Dendritic cell treated with granulocyte-macrophage colony-stimulating factor and Interleukin-4, amounts not matched to agents 40 ng/mL and 50 ng/mL, for 4 days (primary cell): ENCODE measurements at regions not wholly inside any gene's neighbourhood (a gene's known extent, or its start where the extent isn't known, plus 50 kb on each side); places are given as distances from the start of the nearest gene placed in this dataset.

Experiments used
- H3K27ac Mint-ChIP-seq: one replicate; pipeline ENCODE4 v1.8.0; 2022; ENCODE audit warnings: mild to moderate bottlenecking, mixed read lengths
- H3K27me3 Mint-ChIP-seq: one replicate; pipeline ENCODE4 v1.8.0; 2022; ENCODE audit warnings: mild to moderate bottlenecking, mixed read lengths
- H3K36me3 Mint-ChIP-seq: one replicate; pipeline ENCODE4 v1.8.0; 2022; ENCODE audit warnings: low read depth, mixed read lengths
- H3K4me1 Mint-ChIP-seq: one replicate; pipeline ENCODE4 v1.8.0; 2022; ENCODE audit warnings: low read depth, mixed read lengths
- H3K4me3 Mint-ChIP-seq: one replicate; pipeline ENCODE4 v1.8.0; 2022; ENCODE audit warnings: mild to moderate bottlenecking, moderate library complexity, mixed read lengths
- H3K9me3 Mint-ChIP-seq: one replicate; pipeline ENCODE4 v1.8.0; 2022; ENCODE audit warnings: mixed read lengths
- intact Hi-C: fragments of 100-400 bp; cut with micrococcal nuclease; formaldehyde crosslinking; loops from one replicate; pipeline ENCODE4 v1.15.0; 2022

GRCh38 chr3:144375088-144375487, 403.5 kb downstream of the DIPK2A start:
- Mint-ChIP-seq H3K4me3 (no peak overlapping the region), H3K9me3 (peaks cover 17% of the 10 kb centered on the region), H3K36me3 (no peaks in the 10 kb centered on the region)

GRCh38 chr3:144380849-144381248, 409.2 kb downstream of the DIPK2A start:
- H3K27me3 Mint-ChIP-seq, result no peaks in the 10 kb centered on the region
- no peaks in the 10 kb centered on the region for H3K9me3 Mint-ChIP-seq
- H3K4me3 Mint-ChIP-seq, result no peak overlapping the region
- intact Hi-C loops, result no loop called here
- H3K27ac Mint-ChIP-seq, result no peak overlapping the region
- no peaks in the 10 kb centered on the region for H3K4me1 Mint-ChIP-seq
- H3K36me3 Mint-ChIP-seq, result no peaks in the 10 kb centered on the region

More at GRCh38 chr3:144375088-144375487, 403.5 kb downstream of the DIPK2A start:
- no peaks in the 10 kb centered on the region for H3K27me3 Mint-ChIP-seq
- intact Hi-C loops, result no loop called here
- no peak overlapping the region for H3K27ac Mint-ChIP-seq
- no peaks in the 10 kb centered on the region for H3K4me1 Mint-ChIP-seq

- H3K36me3 Mint-ChIP-seq, result no peaks in the 10 kb centered on the region
Measured at GRCh38 chr3:144381607-144382006, 410.0 kb downstream of the DIPK2A start.

GRCh38 chr3:144384241-144384979, 412.8 kb downstream of the DIPK2A start:
- Mint-ChIP-seq H3K9me3 (no peaks in the 10 kb centered on the region), H3K4me1 (no peaks in the 10 kb centered on the region), H3K36me3 (no peaks in the 10 kb centered on the region), H3K4me3 (no peak overlapping the region), H3K27me3 (no peaks in the 10 kb centered on the region), H3K27ac (no peak overlapping the region)
- intact Hi-C loops, result no loop called here

More at GRCh38 chr3:144381607-144382006, 410.0 kb downstream of the DIPK2A start:
- Mint-ChIP-seq H3K4me1 (no peaks in the 10 kb centered on the region), H3K27me3 (no peaks in the 10 kb centered on the region), H3K9me3 (no peaks in the 10 kb centered on the region), H3K27ac (no peak overlapping the region), H3K4me3 (no peak overlapping the region)
- intact Hi-C loops, result no loop called here

GRCh38 chr3:144390786-144391185, 419.2 kb downstream of the DIPK2A start:
- no peaks in the 10 kb centered on the region for H3K4me1 Mint-ChIP-seq
- H3K36me3 Mint-ChIP-seq, result no peaks in the 10 kb centered on the region
- H3K4me3 Mint-ChIP-seq, result no peak overlapping the region
- H3K27me3 Mint-ChIP-seq, result no peaks in the 10 kb centered on the region
- intact Hi-C loops, result no loop called here
- no peak overlapping the region for H3K27ac Mint-ChIP-seq
- H3K9me3 Mint-ChIP-seq, result no peaks in the 10 kb centered on the region

- Mint-ChIP-seq H3K4me3 (no peak overlapping the region), H3K36me3 (no peaks in the 10 kb centered on the region), H3K27ac (no peak overlapping the region), H3K9me3 (no peaks in the 10 kb centered on the region), H3K4me1 (no peaks in the 10 kb centered on the region), H3K27me3 (no peaks in the 10 kb centered on the region)
- intact Hi-C loops, result no loop called here
Measured at GRCh38 chr3:144391236-144391635, 419.6 kb downstream of the DIPK2A start.

- H3K27me3 Mint-ChIP-seq, result no peaks in the 10 kb centered on the region
- H3K4me1 Mint-ChIP-seq, result no peaks in the 10 kb centered on the region
- H3K27ac Mint-ChIP-seq, result no peak overlapping the region
- intact Hi-C loops, result no loop called here
- no peaks in the 10 kb centered on the region for H3K36me3 Mint-ChIP-seq
- H3K9me3 Mint-ChIP-seq, result peaks cover 10% of the 10 kb centered on the region
- no peak overlapping the region for H3K4me3 Mint-ChIP-seq
Measured at GRCh38 chr3:144394032-144394431, 422.4 kb downstream of the DIPK2A start.

GRCh38 chr3:144402430-144402829, 430.8 kb downstream of the DIPK2A start:
- Mint-ChIP-seq H3K36me3 (no peaks in the 10 kb centered on the region), H3K27ac (no peak overlapping the region), H3K4me1 (no peaks in the 10 kb centered on the region), H3K4me3 (no peak overlapping the region), H3K27me3 (no peaks in the 10 kb centered on the region), H3K9me3 (peaks cover 35% of the 10 kb centered on the region)
- intact Hi-C loops, result no loop called here

GRCh38 chr3:144403040-144403457, 431.4 kb downstream of the DIPK2A start:
- Mint-ChIP-seq H3K9me3 (peaks cover 35% of the 10 kb centered on the region), H3K36me3 (no peaks in the 10 kb centered on the region), H3K27ac (no peak overlapping the region), H3K4me1 (no peaks in the 10 kb centered on the region), H3K4me3 (no peak overlapping the region), H3K27me3 (no peaks in the 10 kb centered on the region)
- intact Hi-C loops, result no loop called here

GRCh38 chr3:144407335-144407734, 435.7 kb downstream of the DIPK2A start:
- Mint-ChIP-seq H3K9me3 (peaks cover 20% of the 10 kb centered on the region), H3K4me3 (no peak overlapping the region), H3K27me3 (no peaks in the 10 kb centered on the region), H3K27ac (no peak overlapping the region), H3K36me3 (no peaks in the 10 kb centered on the region), H3K4me1 (no peaks in the 10 kb centered on the region)
- intact Hi-C loops, result no loop called here

GRCh38 chr3:144409319-144409718, 437.7 kb downstream of the DIPK2A start:
- Mint-ChIP-seq H3K36me3 (no peaks in the 10 kb centered on the region), H3K9me3 (peaks cover 15% of the 10 kb centered on the region), H3K4me3 (no peak overlapping the region), H3K27ac (no peak overlapping the region), H3K4me1 (no peaks in the 10 kb centered on the region), H3K27me3 (no peaks in the 10 kb centered on the region)
- intact Hi-C loops, result no loop called here

GRCh38 chr3:144413068-144413467, 441.4 kb downstream of the DIPK2A start:
- Mint-ChIP-seq H3K4me1 (no peaks in the 10 kb centered on the region), H3K9me3 (peaks cover 15% of the 10 kb centered on the region), H3K27ac (no peak overlapping the region), H3K36me3 (no peaks in the 10 kb centered on the region), H3K27me3 (no peaks in the 10 kb centered on the region), H3K4me3 (no peak overlapping the region)
- intact Hi-C loops, result no loop called here

GRCh38 chr3:144415492-144415891, 443.9 kb downstream of the DIPK2A start:
- no peak overlapping the region for H3K4me3 Mint-ChIP-seq
- H3K27me3 Mint-ChIP-seq, result no peaks in the 10 kb centered on the region
- H3K9me3 Mint-ChIP-seq, result peaks cover 15% of the 10 kb centered on the region
- intact Hi-C loops, result no loop called here
- H3K4me1 Mint-ChIP-seq, result no peaks in the 10 kb centered on the region
- no peaks in the 10 kb centered on the region for H3K36me3 Mint-ChIP-seq
- no peak overlapping the region for H3K27ac Mint-ChIP-seq

- intact Hi-C loops, result no loop called here
- no peaks in the 10 kb centered on the region for H3K27me3 Mint-ChIP-seq
- no peak overlapping the region for H3K27ac Mint-ChIP-seq
- no peaks in the 10 kb centered on the region for H3K36me3 Mint-ChIP-seq
- H3K4me3 Mint-ChIP-seq, result no peak overlapping the region
- H3K9me3 Mint-ChIP-seq, result no peaks in the 10 kb centered on the region
- H3K4me1 Mint-ChIP-seq, result no peaks in the 10 kb centered on the region
Measured at GRCh38 chr3:144424606-144425005, 453.0 kb downstream of the DIPK2A start.

GRCh38 chr3:144426366-144426765, 454.7 kb downstream of the DIPK2A start:
- Mint-ChIP-seq H3K9me3 (no peaks in the 10 kb centered on the region), H3K4me3 (no peak overlapping the region), H3K27me3 (no peaks in the 10 kb centered on the region), H3K36me3 (no peaks in the 10 kb centered on the region), H3K27ac (no peak overlapping the region), H3K4me1 (no peaks in the 10 kb centered on the region)
- intact Hi-C loops, result no loop called here
